Endothelial cell of umbilical vein (primary cell): ENCODE measurements at regions not wholly inside any gene's neighbourhood (a gene's known extent, or its start where the extent isn't known, plus 50 kb on each side); places are given as distances from the start of the nearest gene placed in this dataset.

ENCODE experiments used
- BruUV-seq: library from RNA; stranded (reverse); fragments of 400-500 nt; replicated peaks from 2 replicates; lab custom pipeline; 2021; lab: Mats Ljungman, UMichigan
- CTCF ChIA-PET: fragments of 300-600, 350-600 bp; sonication (Branson Sonifier 250); formaldehyde crosslinking; loops from one replicate; lab custom pipeline; 2021; ENCODE audit warnings: antibody characterized with exemption, inconsistent platforms; lab: Charles Lee
- POLR2A ChIA-PET: fragments of 300-600, 350-600 bp; sonication (Branson Sonifier 250); formaldehyde crosslinking; loops from one replicate; lab custom pipeline; 2021; ENCODE audit warnings: antibody characterized with exemption, inconsistent platforms; lab: Charles Lee
- DNase-seq: peaks from one replicate; pipeline ENCODE4 v3.0.0-alpha.2; 2011; ENCODE audit warnings: low read depth, low spot score
- FAIRE-seq: peaks from 2 replicates; lab custom pipeline; 2011; peaks lifted over from hg19 to GRCh38; lab: Jason Lieb, UNC
- H2AFZ ChIP-seq: 2 replicates; pipeline ENCODE4 v1.6.0; 2012; ENCODE audit warnings: low read depth, low read length, control low read depth, inconsistent platforms
- H3K27ac ChIP-seq: 2 replicates; pipeline ENCODE4 v1.5.1; 2011; ENCODE audit warnings: low read depth, mild to moderate bottlenecking, control low read depth, low read length, moderate library complexity; ENCODE audit not compliant: insufficient read depth
- H3K27me3 ChIP-seq, 2 experiments: 2 replicates each; pipeline versions ENCODE4 v1.6.0 to v1.6.1; 2011; ENCODE audit warnings: low read length in 2 of 2, mixed read lengths in 1 of 2; ENCODE audit not compliant: control insufficient read depth in 2 of 2, insufficient read depth in 2 of 2
- H3K36me3 ChIP-seq, 2 experiments: 2 replicates in 1 of 2; 3 replicates in 1 of 2; pipeline ENCODE4 v1.5.1; 2011; ENCODE audit warnings: low read length in 2 of 2, mild to moderate bottlenecking in 1 of 2, moderate library complexity in 1 of 2; ENCODE audit not compliant: control insufficient read depth in 2 of 2, insufficient read depth in 2 of 2; ENCODE audit errors: extremely low read depth in 1 of 2
- H3K4me1 ChIP-seq: 3 replicates; pipeline ENCODE4 v1.5.1; 2011; ENCODE audit warnings: mild to moderate bottlenecking, low read length; ENCODE audit not compliant: control insufficient read depth, insufficient read depth; ENCODE audit errors: extremely low read depth
- H3K4me2 ChIP-seq: 2 replicates; pipeline ENCODE4 v1.6.1; 2011; ENCODE audit warnings: low read length, control low read depth, mixed read lengths; ENCODE audit not compliant: insufficient read depth
- H3K4me3 ChIP-seq, 3 experiments: fragments of 200-600 bp in 1 of 3; sonication (generic), shearing (Covaris generic) in 1 of 3; replicated peaks in 1 of 3; 2 replicates each; pipeline ENCODE4 v1.5.1; 2011 to 2016; ENCODE audit warnings: control low read depth in 3 of 3, low read length in 3 of 3, mild to moderate bottlenecking in 2 of 3, inconsistent platforms in 1 of 3, low read depth in 1 of 3, moderate library complexity in 1 of 3; ENCODE audit not compliant: insufficient read depth in 1 of 3
- H3K79me2 ChIP-seq: 2 replicates; pipeline ENCODE4 v1.6.0; 2012; ENCODE audit warnings: low read length, inconsistent platforms; ENCODE audit not compliant: control insufficient read depth, insufficient read depth
- H3K9ac ChIP-seq: replicated peaks from 2 replicates; pipeline ENCODE3; 2011; ENCODE audit warnings: low read length, control low read depth; ENCODE audit not compliant: insufficient read depth; ENCODE audit errors: extremely low read depth
- H3K9me1 ChIP-seq: replicated peaks from 3 replicates; pipeline ENCODE4 v1.6.0; 2011; ENCODE audit warnings: mild to moderate bottlenecking, low read length; ENCODE audit not compliant: control insufficient read depth, insufficient read depth; ENCODE audit errors: extremely low read depth
- H3K9me3 ChIP-seq: replicated peaks from 2 replicates; pipeline ENCODE4 v1.5.1; 2012; ENCODE audit warnings: low read length, inconsistent platforms; ENCODE audit not compliant: control insufficient read depth, insufficient read depth
- H4K20me1 ChIP-seq: replicated peaks from 2 replicates; pipeline ENCODE3; 2011; ENCODE audit warnings: mild to moderate bottlenecking, low read length; ENCODE audit not compliant: control insufficient read depth, insufficient read depth; ENCODE audit errors: extremely low read depth
- EZH2 ChIP-seq: IDR thresholded peaks from 2 replicates; pipeline ENCODE4 v1.6.1; 2012; ENCODE audit warnings: borderline replicate concordance, low read depth, mild to moderate bottlenecking, moderate library complexity, low read length, inconsistent platforms; ENCODE audit not compliant: severe bottlenecking
- FOS ChIP-seq: IDR thresholded peaks from 2 replicates; pipeline ENCODE4 v1.6.1; 2011; ENCODE audit warnings: mild to moderate bottlenecking, low read length, moderate library complexity, borderline replicate concordance; ENCODE audit not compliant: insufficient read depth
- GATA2 ChIP-seq: IDR thresholded peaks from 2 replicates; pipeline ENCODE4 v1.7.0; 2011; ENCODE audit warnings: low read depth, mild to moderate bottlenecking, moderate library complexity, mixed read lengths, low read length; ENCODE audit not compliant: insufficient read length, insufficient read depth
- JUN ChIP-seq: IDR thresholded peaks from 2 replicates; pipeline ENCODE4 v1.6.1; 2011; ENCODE audit warnings: borderline replicate concordance, low read depth; ENCODE audit not compliant: insufficient read length, insufficient read depth
- MYC ChIP-seq: IDR thresholded peaks from one replicate; pipeline ENCODE4 v1.6.1; 2011; ENCODE audit warnings: mild to moderate bottlenecking, low read depth, low read length
- POLR2A ChIP-seq: IDR thresholded peaks from 2 replicates; pipeline ENCODE4 v1.6.1; 2012; ENCODE audit warnings: low read depth, mild to moderate bottlenecking, control low read depth, low read length
- POLR2AphosphoS5 ChIP-seq: IDR thresholded peaks from 2 replicates; pipeline ENCODE4 v1.6.1; 2012; ENCODE audit warnings: low read depth, mild to moderate bottlenecking, control low read depth, low read length, moderate library complexity; ENCODE audit not compliant: insufficient read depth
- dilution Hi-C: fragments of 300-500 bp; cut with MboI; formaldehyde crosslinking; loops from one replicate; pipeline ENCODE4 v1.15.0; 2019; ENCODE audit warnings: low sequenced_read_pairs; ENCODE audit not compliant: extremely low pct_ligation_motif_present
- intact Hi-C: fragments of 100-400 bp; cut with micrococcal nuclease; formaldehyde crosslinking; loops from one replicate; pipeline ENCODE4 v1.10.0; 2022
- TF ChIP-seq, protein P1 (sequence below), 2 donors: IDR thresholded peaks; 1 replicate in 1 of 2; 2 replicates in 1 of 2; pipeline ENCODE4 v1.5.1; 2011; ENCODE audit warnings: low read length in 2 of 2, mild to moderate bottlenecking in 2 of 2, moderate library complexity in 2 of 2, control low read depth in 1 of 2, inconsistent platforms in 1 of 2, low read depth in 1 of 2; ENCODE audit not compliant: insufficient read depth in 1 of 2; ENCODE audit errors: extremely low read depth in 1 of 2
- TF ChIP-seq, protein P2 (sequence below): IDR thresholded peaks from 2 replicates; pipeline ENCODE4 v1.6.1; 2011; ENCODE audit not compliant: insufficient read depth, insufficient read length

DNA sequence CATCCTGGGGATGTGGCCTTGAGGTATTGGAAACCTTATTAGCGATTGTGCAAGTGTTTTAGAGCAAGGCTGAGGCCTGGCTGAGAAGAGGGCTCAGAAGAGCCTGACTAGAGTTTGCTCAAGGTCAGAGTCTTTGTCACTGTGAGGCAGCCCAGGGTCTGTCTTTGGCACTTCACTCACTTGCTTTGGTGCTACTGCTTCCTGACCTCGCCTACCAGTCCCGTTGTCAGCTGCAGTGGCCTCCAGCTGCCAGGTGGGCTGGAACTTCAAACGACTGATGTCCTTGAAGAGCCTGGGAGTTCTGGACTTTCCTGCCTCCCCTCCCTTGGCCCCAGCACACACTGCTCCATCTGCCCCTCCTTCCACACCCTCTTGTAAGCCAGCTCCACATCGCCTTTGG, 228.0 kb downstream of the SNX18 start:
- H3K27ac ChIP-seq, result no peak overlapping the region
- H3K9me1 ChIP-seq, result no peaks in the 10 kb centered on the region
- ChIA-PET CTCF (interaction anchor here (1.5 kb wide), 1 partner anchor 90 kb away, joined by 3 read pairs; no protein-coding TSS in a partner anchor), POLR2A (no interaction called here)
- no TSS peak for BruUV-seq
- DNase-seq (no peak), FAIRE-seq (no peak)
- H4K20me1 ChIP-seq, result no peaks in the 10 kb centered on the region
- H3K4me1 ChIP-seq, result peaks cover 20% of the 10 kb centered on the region
- dilution Hi-C loops (no loop called here), intact Hi-C loops (no loop called here)
- no peak overlapping the region for H3K9ac ChIP-seq
- H3K4me2 ChIP-seq, result no peak overlapping the region
- no peak overlapping the region for H3K4me3 ChIP-seq
- no peaks in the 10 kb centered on the region for H3K36me3 ChIP-seq
- no peaks in the 10 kb centered on the region for H3K79me2 ChIP-seq
- H3K9me3 ChIP-seq, result no peaks in the 10 kb centered on the region
- H3K27me3 ChIP-seq, result no peaks in the 10 kb centered on the region
- TF ChIP-seq, protein P1, sequence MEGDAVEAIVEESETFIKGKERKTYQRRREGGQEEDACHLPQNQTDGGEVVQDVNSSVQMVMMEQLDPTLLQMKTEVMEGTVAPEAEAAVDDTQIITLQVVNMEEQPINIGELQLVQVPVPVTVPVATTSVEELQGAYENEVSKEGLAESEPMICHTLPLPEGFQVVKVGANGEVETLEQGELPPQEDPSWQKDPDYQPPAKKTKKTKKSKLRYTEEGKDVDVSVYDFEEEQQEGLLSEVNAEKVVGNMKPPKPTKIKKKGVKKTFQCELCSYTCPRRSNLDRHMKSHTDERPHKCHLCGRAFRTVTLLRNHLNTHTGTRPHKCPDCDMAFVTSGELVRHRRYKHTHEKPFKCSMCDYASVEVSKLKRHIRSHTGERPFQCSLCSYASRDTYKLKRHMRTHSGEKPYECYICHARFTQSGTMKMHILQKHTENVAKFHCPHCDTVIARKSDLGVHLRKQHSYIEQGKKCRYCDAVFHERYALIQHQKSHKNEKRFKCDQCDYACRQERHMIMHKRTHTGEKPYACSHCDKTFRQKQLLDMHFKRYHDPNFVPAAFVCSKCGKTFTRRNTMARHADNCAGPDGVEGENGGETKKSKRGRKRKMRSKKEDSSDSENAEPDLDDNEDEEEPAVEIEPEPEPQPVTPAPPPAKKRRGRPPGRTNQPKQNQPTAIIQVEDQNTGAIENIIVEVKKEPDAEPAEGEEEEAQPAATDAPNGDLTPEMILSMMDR (IDR thresholded peaks at IDR 0.05; ENCODE audit: extremely low read depth in 1 of 2, insufficient read depth in 1 of 2, low read depth in 1 of 2, low read length in 2 of 2), result no peak
- TF ChIP-seq, protein P2, sequence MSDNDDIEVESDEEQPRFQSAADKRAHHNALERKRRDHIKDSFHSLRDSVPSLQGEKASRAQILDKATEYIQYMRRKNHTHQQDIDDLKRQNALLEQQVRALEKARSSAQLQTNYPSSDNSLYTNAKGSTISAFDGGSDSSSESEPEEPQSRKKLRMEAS, result no peak
- TF ChIP-seq MYC (no peak), GATA2 (no peak), EZH2 (no peak), FOS (no peak), JUN (no peak), POLR2A (no peak), POLR2AphosphoS5 (no peak)
- H2AFZ ChIP-seq, result no peak overlapping the region
